ENCODE measurements at regions not wholly inside any gene's neighbourhood (a gene's known extent, or its start where the extent isn't known, plus 50 kb on each side); places are given as distances from the start of the nearest gene placed in this dataset.

- TF ChIP-seq JUND (IDR thresholded peaks at IDR 0.05; ENCODE audit: low read length) (no peak), CTCF (IDR thresholded peaks at IDR 0.05; ENCODE audit: control extremely low read depth in 1 of 3, insufficient read depth in 1 of 3, low read depth in 1 of 3, low read length in 3 of 3) (no peak), JUN (IDR thresholded peaks at IDR 0.05; ENCODE audit: low read depth, low read length) (no peak), SIN3A (conservative IDR thresholded peaks at IDR 0.05 in 1 of 2, IDR thresholded peaks at IDR 0.05 in 1 of 2; ENCODE audit: low read depth in 1 of 2, low read length in 2 of 2) (no peak), CHD7 (IDR thresholded peaks at IDR 0.05; ENCODE audit: insufficient replicate concordance, low read length) (no peak), CEBPB (IDR thresholded peaks at IDR 0.05; ENCODE audit: low read depth, low read length) (no peak), ATF3 (IDR thresholded peaks at IDR 0.05; ENCODE audit: insufficient read depth, low read depth, low read length) (no peak), TEAD4 (IDR thresholded peaks at IDR 0.05; ENCODE audit: low read depth, low read length) (no peak)
Measured at GRCh38 chr2:14039134-14039533, 593.4 kb upstream of the LRATD1 start.

Measured in H1 (cell line).